ENCODE measurements at regions not wholly inside any gene's neighbourhood (a gene's known extent, or its start where the extent isn't known, plus 50 kb on each side); places are given as distances from the start of the nearest gene placed in this dataset.

DNA sequence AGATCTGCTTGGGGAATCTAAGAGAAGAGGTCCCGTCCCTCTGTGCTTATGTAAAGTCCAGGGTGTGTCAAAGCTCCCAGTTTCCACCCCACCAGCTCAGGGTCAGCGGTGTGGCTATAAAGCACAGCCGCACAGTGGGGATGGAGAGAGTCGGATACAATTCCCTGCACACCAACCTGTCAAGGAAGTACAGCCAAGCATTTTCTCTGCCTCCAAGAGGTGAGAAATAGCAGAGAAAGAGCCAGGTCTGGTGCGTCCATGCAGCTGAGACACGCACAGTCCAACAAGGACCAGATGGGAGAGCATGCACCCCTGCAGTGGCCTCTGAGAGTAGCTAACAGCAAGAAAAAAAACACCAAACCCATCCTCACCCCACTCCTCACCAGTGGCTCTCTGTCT is 61.3 kb upstream of the WAC start:
- ChIA-PET POLR2A (no interaction called here), CTCF (no interaction called here)
- H3K27ac ChIP-seq (ENCODE audit: insufficient read depth, low read depth, low read length): no peak overlapping the region
- no peak overlapping the region for H3K4me3 ChIP-seq (replicated peaks in 1 of 3; ENCODE audit: insufficient read depth in 1 of 3, low read depth in 1 of 3, low read length in 3 of 3)
- H2AFZ ChIP-seq (ENCODE audit: low read depth, low read length): no peak overlapping the region
- no peak for TF ChIP-seq EZH2 (IDR thresholded peaks at IDR 0.05; ENCODE audit: borderline replicate concordance, low read depth, low read length, severe bottlenecking)
- TF ChIP-seq, protein P1, sequence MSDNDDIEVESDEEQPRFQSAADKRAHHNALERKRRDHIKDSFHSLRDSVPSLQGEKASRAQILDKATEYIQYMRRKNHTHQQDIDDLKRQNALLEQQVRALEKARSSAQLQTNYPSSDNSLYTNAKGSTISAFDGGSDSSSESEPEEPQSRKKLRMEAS (IDR thresholded peaks at IDR 0.05; ENCODE audit: insufficient read depth, insufficient read length): no peak
- TF ChIP-seq POLR2AphosphoS5 (IDR thresholded peaks at IDR 0.05; ENCODE audit: insufficient read depth, low read depth, low read length): no peak
- TF ChIP-seq FOS (IDR thresholded peaks at IDR 0.05; ENCODE audit: borderline replicate concordance, insufficient read depth, low read length): no peak
- TF ChIP-seq, protein P2, sequence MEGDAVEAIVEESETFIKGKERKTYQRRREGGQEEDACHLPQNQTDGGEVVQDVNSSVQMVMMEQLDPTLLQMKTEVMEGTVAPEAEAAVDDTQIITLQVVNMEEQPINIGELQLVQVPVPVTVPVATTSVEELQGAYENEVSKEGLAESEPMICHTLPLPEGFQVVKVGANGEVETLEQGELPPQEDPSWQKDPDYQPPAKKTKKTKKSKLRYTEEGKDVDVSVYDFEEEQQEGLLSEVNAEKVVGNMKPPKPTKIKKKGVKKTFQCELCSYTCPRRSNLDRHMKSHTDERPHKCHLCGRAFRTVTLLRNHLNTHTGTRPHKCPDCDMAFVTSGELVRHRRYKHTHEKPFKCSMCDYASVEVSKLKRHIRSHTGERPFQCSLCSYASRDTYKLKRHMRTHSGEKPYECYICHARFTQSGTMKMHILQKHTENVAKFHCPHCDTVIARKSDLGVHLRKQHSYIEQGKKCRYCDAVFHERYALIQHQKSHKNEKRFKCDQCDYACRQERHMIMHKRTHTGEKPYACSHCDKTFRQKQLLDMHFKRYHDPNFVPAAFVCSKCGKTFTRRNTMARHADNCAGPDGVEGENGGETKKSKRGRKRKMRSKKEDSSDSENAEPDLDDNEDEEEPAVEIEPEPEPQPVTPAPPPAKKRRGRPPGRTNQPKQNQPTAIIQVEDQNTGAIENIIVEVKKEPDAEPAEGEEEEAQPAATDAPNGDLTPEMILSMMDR (IDR thresholded peaks at IDR 0.05; ENCODE audit: extremely low read depth in 1 of 2, insufficient read depth in 1 of 2, low read depth in 1 of 2, low read length in 2 of 2): no peak
- no peak for TF ChIP-seq MYC (IDR thresholded peaks at IDR 0.05; ENCODE audit: low read depth, low read length)
- H3K9ac ChIP-seq (replicated peaks; ENCODE audit: extremely low read depth, insufficient read depth, low read length): no peak overlapping the region
- H3K9me3 ChIP-seq (replicated peaks; ENCODE audit: control insufficient read depth, insufficient read depth, low read length): no peaks in the 10 kb centered on the region
- no peak for DNase-seq (ENCODE audit: low read depth, low spot score)
- BruUV-seq (replicated peaks): no TSS peak
- H3K9me1 ChIP-seq (replicated peaks; ENCODE audit: control insufficient read depth, extremely low read depth, insufficient read depth, low read length): no peaks in the 10 kb centered on the region
- intact Hi-C loops (cut with micrococcal nuclease): no loop called here
- dilution Hi-C loops (cut with MboI; ENCODE audit: extremely low pct_ligation_motif_present, low sequenced_read_pairs): no loop called here
- no peak overlapping the region for H3K4me2 ChIP-seq (ENCODE audit: insufficient read depth, low read length)
- no peaks in the 10 kb centered on the region for H3K79me2 ChIP-seq (ENCODE audit: control insufficient read depth, insufficient read depth, low read length)
- FAIRE-seq: no peak
- no peaks in the 10 kb centered on the region for H3K36me3 ChIP-seq (ENCODE audit: control insufficient read depth in 2 of 2, extremely low read depth in 1 of 2, insufficient read depth in 2 of 2, low read length in 2 of 2)
- no peaks in the 10 kb centered on the region for H4K20me1 ChIP-seq (replicated peaks; ENCODE audit: control insufficient read depth, extremely low read depth, insufficient read depth, low read length)
- H3K4me1 ChIP-seq (ENCODE audit: control insufficient read depth, extremely low read depth, insufficient read depth, low read length): no peaks in the 10 kb centered on the region
- no peaks in the 10 kb centered on the region for H3K27me3 ChIP-seq (ENCODE audit: control insufficient read depth in 2 of 2, insufficient read depth in 2 of 2, low read length in 2 of 2)
